GM21528 (cell line): ENCODE measurements at regions not wholly inside any gene's neighbourhood (a gene's known extent, or its start where the extent isn't known, plus 50 kb on each side); places are given as distances from the start of the nearest gene placed in this dataset.
"Not testable (repeated sequence)": the region's sequence is repeated elsewhere in the genome, so short reads cannot be mapped to it uniquely, and the experiment has no call there.

Source experiments
- ATAC-seq: cut with Tn5 transposase; IDR thresholded peaks from one replicate; pipeline ENCODE4 v1.9.1; 2021; ENCODE audit warnings: mild to moderate bottlenecking, moderate library complexity; ENCODE audit not compliant: unreplicated experiment, low FRiP score

- ATAC-seq: no peak
Measured at GRCh38 chr15:58355382-58355971, 76.3 kb upstream of the LIPC start.

- ATAC-seq: no peak
Measured at GRCh38 chr15:58355973-58356372, 75.8 kb upstream of the LIPC start.

- no peak for ATAC-seq
Measured at GRCh38 chr15:58357529-58358476, 74.0 kb upstream of the LIPC start.

GRCh38 chr15:58360421-58361090, 71.2 kb upstream of the LIPC start:
- ATAC-seq: no peak

- no peak for ATAC-seq
Measured at GRCh38 chr15:58361273-58361759, 70.5 kb upstream of the LIPC start.

GRCh38 chr15:58362262-58362922, 69.4 kb upstream of the LIPC start:
- no peak for ATAC-seq

GRCh38 chr15:58363118-58363517, 68.7 kb upstream of the LIPC start:
- not testable (repeated sequence) for ATAC-seq

GRCh38 chr15:58363673-58364072, 68.1 kb upstream of the LIPC start:
- ATAC-seq: not testable (repeated sequence)

- not testable (repeated sequence) for ATAC-seq
Measured at GRCh38 chr15:58365098-58365497, 66.7 kb upstream of the LIPC start.

- no peak for ATAC-seq
Measured at GRCh38 chr15:58369261-58369701, 62.5 kb upstream of the LIPC start.

- ATAC-seq: no peak
Measured at GRCh38 chr15:58369956-58370355, 61.8 kb upstream of the LIPC start.

GRCh38 chr15:58374147-58374546, 57.6 kb upstream of the LIPC start:
- no peak for ATAC-seq

GRCh38 chr15:58377193-58377592, 54.6 kb upstream of the LIPC start:
- ATAC-seq: no peak

GRCh38 chr15:58378241-58379085, 53.3 kb upstream of the LIPC start:
- ATAC-seq: no peak

GRCh38 chr15:58379454-58379853, 52.3 kb upstream of the LIPC start:
- ATAC-seq: not testable (repeated sequence)

GRCh38 chr15:58380280-58380945, 51.4 kb upstream of the LIPC start:
- no peak for ATAC-seq

GRCh38 chr15:58381697-58382096, 50.1 kb upstream of the LIPC start:
- ATAC-seq: no peak
